HepG2 (cell line): ENCODE measurements at regions not wholly inside any gene's neighbourhood (a gene's known extent, or its start where the extent isn't known, plus 50 kb on each side); places are given as distances from the start of the nearest gene placed in this dataset.

Experiments used
- ATRX ChIP-seq: sonication (generic); formaldehyde crosslinking; IDR thresholded peaks from 2 replicates; pipeline ENCODE4 v1.4.0; 2020; ENCODE audit warnings: missing genetic modification reagents, borderline replicate concordance
- CENPT ChIP-seq: sonication (generic); formaldehyde crosslinking; IDR thresholded peaks from 2 replicates; pipeline ENCODE4 v1.8.0; 2022; ENCODE audit warnings: low read depth, mild to moderate bottlenecking, moderate library complexity, missing genetic modification reagents
- FLYWCH1 ChIP-seq: sonication (generic); formaldehyde crosslinking; IDR thresholded peaks from 2 replicates; pipeline ENCODE4 v1.8.1; 2023; ENCODE audit warnings: mild to moderate bottlenecking, missing genetic modification reagents
- FOXA1 ChIP-seq, 2 experiments: fragments of 450-650 bp in 1 of 2; sonication (generic) in 1 of 2; formaldehyde crosslinking in 1 of 2; IDR thresholded peaks; 2 replicates each; pipeline versions ENCODE4 v1.4.0 to v1.6.1; 2016 to 2020; ENCODE audit warnings: missing genetic modification reagents in 1 of 2
- HNRNPL ChIP-seq: fragments of 200-400 bp; formaldehyde crosslinking; IDR thresholded peaks from 2 replicates; pipeline ENCODE4 v1.6.1; 2017; ENCODE audit warnings: mild to moderate bottlenecking, low read depth, low read length
- HOXA5 ChIP-seq: sonication (generic); formaldehyde crosslinking; IDR thresholded peaks from 2 replicates; pipeline ENCODE4 v1.4.0; 2020; ENCODE audit warnings: missing genetic modification reagents
- JUN ChIP-seq: sonication (generic); formaldehyde crosslinking; IDR thresholded peaks from 2 replicates; pipeline ENCODE4 v1.4.0; 2020; ENCODE audit warnings: mild to moderate bottlenecking, missing genetic modification reagents
- KAT8 ChIP-seq: IDR thresholded peaks from 2 replicates; pipeline ENCODE4 v1.6.1; 2016; ENCODE audit warnings: missing genetic modification reagents, missing compliant biosample characterization
- MXI1 ChIP-seq: IDR thresholded peaks from 3 replicates; pipeline ENCODE4 v1.6.1; 2012; ENCODE audit warnings: low read depth, low read length, inconsistent platforms, borderline replicate concordance
- NR1H2 ChIP-seq: sonication (generic); formaldehyde crosslinking; IDR thresholded peaks from 2 replicates; pipeline ENCODE4 v1.8.1; 2022; ENCODE audit warnings: low read depth, missing genetic modification reagents, borderline replicate concordance
- PCBP2 ChIP-seq: fragments of 200-400 bp; formaldehyde crosslinking; optimal IDR thresholded peaks from 2 replicates; pipeline ENCODE3; 2018; ENCODE audit warnings: low read length, low read depth; ENCODE audit not compliant: poor library complexity, severe bottlenecking
- SALL2 ChIP-seq: sonication (generic); formaldehyde crosslinking; IDR thresholded peaks from 2 replicates; pipeline ENCODE4 v1.8.1; 2023; ENCODE audit warnings: mild to moderate bottlenecking, missing genetic modification reagents, inconsistent platforms
- THAP11 ChIP-seq: IDR thresholded peaks from 2 replicates; pipeline ENCODE4 v1.6.1; 2016; ENCODE audit warnings: missing biosample characterization, missing genetic modification reagents
- ZNF17 ChIP-seq: sonication (generic); formaldehyde crosslinking; IDR thresholded peaks from 2 replicates; pipeline ENCODE4 v1.5.0; 2020; ENCODE audit warnings: mild to moderate bottlenecking, missing genetic modification reagents
- ZNF256 ChIP-seq: sonication (generic); formaldehyde crosslinking; conservative IDR thresholded peaks from 2 replicates; pipeline ENCODE4 v1.4.0; 2020; ENCODE audit warnings: missing genetic modification reagents
- ZNF607 ChIP-seq: sonication (generic); formaldehyde crosslinking; IDR thresholded peaks from 2 replicates; pipeline ENCODE4 v1.5.1; 2020; ENCODE audit warnings: missing genetic modification reagents, mild to moderate bottlenecking, borderline replicate concordance
- ZNF788 ChIP-seq: sonication (generic); formaldehyde crosslinking; IDR thresholded peaks from 2 replicates; pipeline ENCODE4 v1.5.0; 2020; ENCODE audit warnings: mild to moderate bottlenecking, missing genetic modification reagents, borderline replicate concordance
- ZNF878 ChIP-seq: sonication (generic); formaldehyde crosslinking; IDR thresholded peaks from 2 replicates; pipeline ENCODE4 v1.8.1; 2023; ENCODE audit warnings: mild to moderate bottlenecking, missing genetic modification reagents, moderate library complexity
- ZSCAN22 ChIP-seq: sonication (generic); formaldehyde crosslinking; IDR thresholded peaks from 2 replicates; pipeline ENCODE4 v1.4.0; 2020; ENCODE audit warnings: mild to moderate bottlenecking, missing genetic modification reagents
- TF ChIP-seq, protein P1 (sequence below): sonication (generic); formaldehyde crosslinking; IDR thresholded peaks from 2 replicates; pipeline ENCODE4 v1.4.0; 2020; ENCODE audit warnings: missing genetic modification reagents
- TF ChIP-seq, protein P2 (sequence below): sonication (generic); formaldehyde crosslinking; IDR thresholded peaks from 2 replicates; pipeline ENCODE4 v1.5.0; 2020; ENCODE audit warnings: missing genetic modification reagents
- TF ChIP-seq, protein P3 (sequence below): sonication (generic); formaldehyde crosslinking; IDR thresholded peaks from 2 replicates; pipeline ENCODE4 v1.9.0; 2021; ENCODE audit warnings: missing genetic modification reagents, borderline replicate concordance
- TF ChIP-seq, protein P4 (sequence below): fragments of 450-650 bp; IDR thresholded peaks from 2 replicates; pipeline ENCODE4 v1.6.1; 2017
- TF ChIP-seq, protein P5 (sequence below): sonication (generic); formaldehyde crosslinking; IDR thresholded peaks from 2 replicates; pipeline ENCODE4 v1.5.1; 2020; ENCODE audit warnings: mild to moderate bottlenecking, missing genetic modification reagents, moderate library complexity

DNA sequence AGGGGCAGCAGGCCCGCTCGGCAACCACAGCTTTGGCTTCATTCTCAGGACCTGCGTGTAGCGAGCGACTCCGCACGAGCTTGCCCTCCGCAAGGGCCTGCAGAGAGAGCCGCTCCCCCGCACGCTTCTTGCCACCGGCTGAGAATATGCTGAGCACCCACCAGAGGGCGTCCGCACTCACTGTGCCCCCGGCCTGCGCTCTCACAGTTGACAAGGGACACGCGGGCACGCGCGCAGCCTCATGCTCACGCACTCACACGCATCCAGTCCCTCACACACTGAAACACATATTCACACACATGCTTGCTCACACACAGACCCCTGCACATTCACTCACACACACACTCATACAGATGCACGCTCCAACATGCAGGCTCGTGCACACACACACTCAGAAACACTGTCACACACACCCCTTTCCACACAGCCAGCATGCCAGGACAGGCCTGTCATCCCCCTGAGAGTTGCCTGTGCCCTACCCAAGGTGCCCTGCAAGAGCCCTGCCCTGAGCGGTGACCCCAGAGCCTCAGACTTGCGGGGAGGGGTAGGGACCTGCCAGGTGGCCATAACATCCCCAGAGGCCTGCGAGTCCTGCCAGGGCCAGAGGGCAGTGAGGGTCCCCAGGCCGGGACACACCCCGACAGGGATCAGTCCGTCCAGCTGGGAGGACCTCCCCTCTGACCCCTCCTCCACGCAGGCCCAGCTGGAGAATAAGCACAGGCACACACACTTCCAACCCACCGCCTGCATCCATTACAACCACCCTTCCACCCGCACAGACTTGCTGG lies 174.1 kb downstream of the BMP7 start (continued):
- TF ChIP-seq, protein P1, sequence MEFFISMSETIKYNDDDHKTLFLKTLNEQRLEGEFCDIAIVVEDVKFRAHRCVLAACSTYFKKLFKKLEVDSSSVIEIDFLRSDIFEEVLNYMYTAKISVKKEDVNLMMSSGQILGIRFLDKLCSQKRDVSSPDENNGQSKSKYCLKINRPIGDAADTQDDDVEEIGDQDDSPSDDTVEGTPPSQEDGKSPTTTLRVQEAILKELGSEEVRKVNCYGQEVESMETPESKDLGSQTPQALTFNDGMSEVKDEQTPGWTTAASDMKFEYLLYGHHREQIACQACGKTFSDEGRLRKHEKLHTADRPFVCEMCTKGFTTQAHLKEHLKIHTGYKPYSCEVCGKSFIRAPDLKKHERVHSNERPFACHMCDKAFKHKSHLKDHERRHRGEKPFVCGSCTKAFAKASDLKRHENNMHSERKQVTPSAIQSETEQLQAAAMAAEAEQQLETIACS (CRISPR knock-in tag): peak; percentile 99
- TF ChIP-seq, protein P2, sequence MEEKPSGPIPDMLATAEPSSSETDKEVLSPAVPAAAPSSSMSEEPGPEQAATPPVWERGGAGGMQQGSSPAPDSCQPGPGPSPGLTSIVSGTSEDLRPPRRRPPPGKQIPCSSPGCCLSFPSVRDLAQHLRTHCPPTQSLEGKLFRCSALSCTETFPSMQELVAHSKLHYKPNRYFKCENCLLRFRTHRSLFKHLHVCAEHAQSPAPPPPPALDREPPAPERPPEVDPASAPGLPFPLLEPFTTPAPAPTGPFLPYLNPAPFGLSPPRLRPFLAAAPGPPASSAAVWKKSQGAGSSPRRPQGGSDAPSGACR: no peak
- TF ChIP-seq THAP11 (CRISPR knock-in tag) (peak; percentile 54), HOXA5 (CRISPR knock-in tag) (peak; percentile 54; the same call in 1 of the 2 replicates), ATRX (no peak), JUN (CRISPR knock-in tag) (no peak), SALL2 (CRISPR knock-in tag) (no peak), MXI1 (peak; percentile 28; the same call in 1 of the 3 replicates), ZNF788 (CRISPR knock-in tag) (peak; percentile 58), FLYWCH1 (CRISPR knock-in tag) (no peak), NR1H2 (CRISPR knock-in tag) (no peak; the same call in 1 of the 2 replicates), CENPT (no peak), HNRNPL (peak; percentile 76; the same call in 1 of the 2 replicates), ZNF607 (no peak; the same call in 1 of the 2 replicates), PCBP2 (no peak), ZNF256 (CRISPR knock-in tag) (no peak), FOXA1 (IDR thresholded peaks at IDR 0.05) (no peak), FOXA1 (CRISPR knock-in tag; IDR thresholded peaks at IDR 0.05) (peak; percentile 70), ZSCAN22 (CRISPR knock-in tag) (no peak), ZNF17 (CRISPR knock-in tag) (no peak), KAT8 (0 out of 2 replicates have a peak, but pooled peaks have one; percentile 33), ZNF878 (CRISPR knock-in tag) (no peak)
- TF ChIP-seq, protein P3, sequence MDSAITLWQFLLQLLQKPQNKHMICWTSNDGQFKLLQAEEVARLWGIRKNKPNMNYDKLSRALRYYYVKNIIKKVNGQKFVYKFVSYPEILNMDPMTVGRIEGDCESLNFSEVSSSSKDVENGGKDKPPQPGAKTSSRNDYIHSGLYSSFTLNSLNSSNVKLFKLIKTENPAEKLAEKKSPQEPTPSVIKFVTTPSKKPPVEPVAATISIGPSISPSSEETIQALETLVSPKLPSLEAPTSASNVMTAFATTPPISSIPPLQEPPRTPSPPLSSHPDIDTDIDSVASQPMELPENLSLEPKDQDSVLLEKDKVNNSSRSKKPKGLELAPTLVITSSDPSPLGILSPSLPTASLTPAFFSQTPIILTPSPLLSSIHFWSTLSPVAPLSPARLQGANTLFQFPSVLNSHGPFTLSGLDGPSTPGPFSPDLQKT (CRISPR knock-in tag): no peak
- TF ChIP-seq, protein P4, sequence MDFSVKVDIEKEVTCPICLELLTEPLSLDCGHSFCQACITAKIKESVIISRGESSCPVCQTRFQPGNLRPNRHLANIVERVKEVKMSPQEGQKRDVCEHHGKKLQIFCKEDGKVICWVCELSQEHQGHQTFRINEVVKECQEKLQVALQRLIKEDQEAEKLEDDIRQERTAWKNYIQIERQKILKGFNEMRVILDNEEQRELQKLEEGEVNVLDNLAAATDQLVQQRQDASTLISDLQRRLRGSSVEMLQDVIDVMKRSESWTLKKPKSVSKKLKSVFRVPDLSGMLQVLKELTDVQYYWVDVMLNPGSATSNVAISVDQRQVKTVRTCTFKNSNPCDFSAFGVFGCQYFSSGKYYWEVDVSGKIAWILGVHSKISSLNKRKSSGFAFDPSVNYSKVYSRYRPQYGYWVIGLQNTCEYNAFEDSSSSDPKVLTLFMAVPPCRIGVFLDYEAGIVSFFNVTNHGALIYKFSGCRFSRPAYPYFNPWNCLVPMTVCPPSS: no peak
- TF ChIP-seq, protein P5, sequence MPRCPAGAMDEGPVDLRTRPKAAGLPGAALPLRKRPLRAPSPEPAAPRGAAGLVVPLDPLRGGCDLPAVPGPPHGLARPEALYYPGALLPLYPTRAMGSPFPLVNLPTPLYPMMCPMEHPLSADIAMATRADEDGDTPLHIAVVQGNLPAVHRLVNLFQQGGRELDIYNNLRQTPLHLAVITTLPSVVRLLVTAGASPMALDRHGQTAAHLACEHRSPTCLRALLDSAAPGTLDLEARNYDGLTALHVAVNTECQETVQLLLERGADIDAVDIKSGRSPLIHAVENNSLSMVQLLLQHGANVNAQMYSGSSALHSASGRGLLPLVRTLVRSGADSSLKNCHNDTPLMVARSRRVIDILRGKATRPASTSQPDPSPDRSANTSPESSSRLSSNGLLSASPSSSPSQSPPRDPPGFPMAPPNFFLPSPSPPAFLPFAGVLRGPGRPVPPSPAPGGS: 0 out of 2 replicates have a peak, but pooled peaks have one; percentile 30
